ENCODE measurements at regions not wholly inside any gene's neighbourhood (a gene's known extent, or its start where the extent isn't known, plus 50 kb on each side); places are given as distances from the start of the nearest gene placed in this dataset.

GRCh38 chr22:47851586-47851985, 1089.1 kb downstream of the TBC1D22A start:
- DNase-seq: no peak

GRCh38 chr22:47850644-47851151, 1088.2 kb downstream of the TBC1D22A start:
- no peak for DNase-seq

- DNase-seq: no peak
Observed at GRCh38 chr22:47849576-47849975, 1087.1 kb downstream of the TBC1D22A start.

GRCh38 chr22:47848184-47848920, 1085.9 kb downstream of the TBC1D22A start:
- DNase-seq: no peak

GRCh38 chr22:47847131-47847890, 1084.9 kb downstream of the TBC1D22A start:
- DNase-seq: no peak

GRCh38 chr22:47846206-47846605, 1083.8 kb downstream of the TBC1D22A start:
- DNase-seq: no peak

- no peak for DNase-seq
Observed at GRCh38 chr22:47842119-47842518, 1079.7 kb downstream of the TBC1D22A start.

- DNase-seq: no peak
Observed at GRCh38 chr22:47841156-47841555, 1078.7 kb downstream of the TBC1D22A start.

GRCh38 chr22:47839595-47840227, 1077.3 kb downstream of the TBC1D22A start:
- no peak for DNase-seq

GRCh38 chr22:47837703-47838102, 1075.3 kb downstream of the TBC1D22A start:
- DNase-seq: no peak

GRCh38 chr22:47836957-47837356, 1074.5 kb downstream of the TBC1D22A start:
- DNase-seq: no peak

- DNase-seq: no peak
Observed at GRCh38 chr22:47835726-47836125, 1073.3 kb downstream of the TBC1D22A start.

- no peak for DNase-seq
Observed at GRCh38 chr22:47826016-47826415, 1063.6 kb downstream of the TBC1D22A start.

- no peak for DNase-seq
Observed at GRCh38 chr22:47822422-47822821, 1060.0 kb downstream of the TBC1D22A start.

- DNase-seq: no peak
Observed at GRCh38 chr22:47818496-47818895, 1056.0 kb downstream of the TBC1D22A start.

GRCh38 chr22:47817380-47817779, 1054.9 kb downstream of the TBC1D22A start:
- no peak for DNase-seq

GRCh38 chr22:47816863-47817210, 1054.4 kb downstream of the TBC1D22A start:
- DNase-seq: no peak

GRCh38 chr22:47816121-47816862, 1053.8 kb downstream of the TBC1D22A start:
- DNase-seq: no peak

- DNase-seq: no peak
Observed at GRCh38 chr22:47814474-47814873, 1052.0 kb downstream of the TBC1D22A start.

- no peak for DNase-seq
Observed at GRCh38 chr22:47813661-47814060, 1051.2 kb downstream of the TBC1D22A start.

GRCh38 chr22:47811971-47812370, 1049.5 kb downstream of the TBC1D22A start:
- no peak for DNase-seq

- DNase-seq: no peak
Observed at GRCh38 chr22:47810505-47811500, 1048.4 kb downstream of the TBC1D22A start.

Measured in 8988T (cell line).